HUES6 (cell line): ENCODE measurements at regions not wholly inside any gene's neighbourhood (a gene's known extent, or its start where the extent isn't known, plus 50 kb on each side); places are given as distances from the start of the nearest gene placed in this dataset.

Experiments used
- H3K27ac ChIP-seq: 2 replicates; pipeline ENCODE4 v1.7.0; 2013; ENCODE audit warnings: low read depth, mild to moderate bottlenecking, low read length, inconsistent platforms
- H3K27me3 ChIP-seq: 2 replicates; pipeline ENCODE4 v1.6.1; 2013; ENCODE audit warnings: low read length; ENCODE audit not compliant: control insufficient read depth, insufficient read depth
- H3K36me3 ChIP-seq: 2 replicates; pipeline ENCODE4 v1.6.1; 2013; ENCODE audit warnings: low read length; ENCODE audit not compliant: control insufficient read depth, insufficient read depth
- H3K4me1 ChIP-seq: 2 replicates; pipeline ENCODE4 v1.6.1; 2013; ENCODE audit warnings: low read length; ENCODE audit not compliant: control insufficient read depth, insufficient read depth
- H3K4me3 ChIP-seq: 2 replicates; pipeline ENCODE4 v1.5.1; 2013; ENCODE audit warnings: low read depth, low read length
- H3K9ac ChIP-seq: one replicate; pipeline ENCODE4 v1.6.1; 2013; ENCODE audit warnings: mild to moderate bottlenecking, low read length
- H3K9me3 ChIP-seq: 2 replicates; pipeline ENCODE4 v1.6.1; 2013; ENCODE audit warnings: low read depth, low read length; ENCODE audit not compliant: control insufficient read depth, insufficient read depth

- Histone ChIP-seq H3K9ac (no peak overlapping the region), H3K27me3 (no peaks in the 10 kb centered on the region), H3K4me3 (no peak overlapping the region), H3K4me1 (no peaks in the 10 kb centered on the region), H3K27ac (no peak overlapping the region), H3K9me3 (no peaks in the 10 kb centered on the region), H3K36me3 (no peaks in the 10 kb centered on the region)
These were observed 344.4 kb upstream of the PROX1 start for GRCh38 chr1:213643360-213643759.

GRCh38 chr1:213647864-213648650 is 339.7 kb upstream of the PROX1 start:
- H3K9ac ChIP-seq, result no peak overlapping the region
- no peak overlapping the region for H3K27ac ChIP-seq
- H3K4me1 ChIP-seq, result no peaks in the 10 kb centered on the region; the same call in 1 of the 2 replicates
- no peaks in the 10 kb centered on the region for H3K9me3 ChIP-seq
- no peak overlapping the region for H3K4me3 ChIP-seq
- H3K36me3 ChIP-seq, result no peaks in the 10 kb centered on the region
- H3K27me3 ChIP-seq, result no peaks in the 10 kb centered on the region

DNA sequence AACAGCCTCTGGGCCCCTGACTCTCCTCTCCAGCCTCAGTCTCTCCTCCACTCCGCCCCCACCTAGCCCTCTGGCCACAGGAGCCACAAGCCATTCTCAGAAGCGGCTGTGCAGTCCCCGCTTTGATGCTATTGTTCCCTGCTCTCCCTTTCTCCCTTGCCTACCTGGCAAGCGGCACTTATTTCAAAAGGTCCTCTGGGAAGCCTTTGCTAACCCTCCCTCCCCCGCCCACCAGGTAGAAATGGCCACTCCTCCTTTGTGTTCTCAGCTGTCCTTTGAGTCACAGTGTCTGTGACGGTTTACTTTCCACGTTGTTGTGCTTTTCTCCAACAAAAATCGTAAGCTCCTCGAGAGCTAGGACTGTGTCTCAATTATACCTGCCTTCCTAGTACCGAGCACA is 338.4 kb upstream of the PROX1 start:
- H3K27me3 ChIP-seq, result no peaks in the 10 kb centered on the region
- H3K4me3 ChIP-seq, result no peak overlapping the region
- no peaks in the 10 kb centered on the region for H3K36me3 ChIP-seq
- H3K9ac ChIP-seq, result no peak overlapping the region
- H3K4me1 ChIP-seq, result no peaks in the 10 kb centered on the region; the same call in 1 of the 2 replicates
- no peaks in the 10 kb centered on the region for H3K9me3 ChIP-seq
- no peak overlapping the region for H3K27ac ChIP-seq

GRCh38 chr1:213650603-213651002 is 337.2 kb upstream of the PROX1 start:
- Histone ChIP-seq H3K27ac (no peak overlapping the region), H3K4me3 (no peak overlapping the region)

GRCh38 chr1:213651077-213651476 is 336.7 kb upstream of the PROX1 start:
- Histone ChIP-seq H3K36me3 (no peaks in the 10 kb centered on the region), H3K9ac (no peak overlapping the region), H3K27ac (no peak overlapping the region), H3K9me3 (no peaks in the 10 kb centered on the region), H3K4me1 (no peaks in the 10 kb centered on the region; the same call in 1 of the 2 replicates), H3K27me3 (no peaks in the 10 kb centered on the region), H3K4me3 (no peak overlapping the region)

More at GRCh38 chr1:213650603-213651002, 337.2 kb upstream of the PROX1 start:
- H3K36me3 ChIP-seq, result no peaks in the 10 kb centered on the region
- H3K9ac ChIP-seq, result no peak overlapping the region
- no peaks in the 10 kb centered on the region for H3K27me3 ChIP-seq
- no peaks in the 10 kb centered on the region; the same call in 1 of the 2 replicates for H3K4me1 ChIP-seq
- no peaks in the 10 kb centered on the region for H3K9me3 ChIP-seq

GRCh38 chr1:213652109-213652508 is 335.7 kb upstream of the PROX1 start:
- Histone ChIP-seq H3K4me3 (no peak overlapping the region), H3K27ac (no peak overlapping the region), H3K9ac (no peak overlapping the region), H3K36me3 (no peaks in the 10 kb centered on the region), H3K9me3 (no peaks in the 10 kb centered on the region), H3K4me1 (peaks cover 3% of the 10 kb centered on the region; the same call in 1 of the 2 replicates), H3K27me3 (no peaks in the 10 kb centered on the region)

- Histone ChIP-seq H3K9me3 (no peaks in the 10 kb centered on the region), H3K27ac (no peak overlapping the region), H3K4me3 (no peak overlapping the region), H3K9ac (no peak overlapping the region), H3K36me3 (no peaks in the 10 kb centered on the region), H3K27me3 (no peaks in the 10 kb centered on the region), H3K4me1 (peaks cover 10% of the 10 kb centered on the region; the same call in 1 of the 2 replicates)
These were observed 331.7 kb upstream of the PROX1 start for GRCh38 chr1:213656039-213656438.

DNA sequence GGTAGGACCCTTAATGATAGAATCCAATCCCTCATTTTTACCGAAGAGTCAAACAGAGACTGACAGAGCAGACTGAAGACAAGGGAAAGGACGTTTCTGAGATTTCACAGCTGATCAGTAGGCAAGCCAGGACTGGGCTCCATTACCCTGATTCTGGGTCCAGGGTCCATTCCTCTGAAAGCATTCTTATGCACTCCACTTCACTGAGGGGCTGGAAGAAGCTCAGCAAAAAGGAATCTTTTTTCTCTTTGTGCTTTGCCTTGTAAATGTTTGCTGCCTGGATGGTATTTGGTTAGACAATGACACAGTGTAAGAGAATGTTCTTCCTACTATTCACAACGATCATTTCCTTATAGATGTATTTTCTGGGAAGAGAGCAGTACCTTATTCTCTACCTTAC is 331.3 kb upstream of the PROX1 start:
- peaks cover 10% of the 10 kb centered on the region; the same call in 1 of the 2 replicates for H3K4me1 ChIP-seq
- H3K36me3 ChIP-seq, result no peaks in the 10 kb centered on the region
- no peak overlapping the region for H3K9ac ChIP-seq
- H3K9me3 ChIP-seq, result no peaks in the 10 kb centered on the region
- no peak overlapping the region for H3K4me3 ChIP-seq
- H3K27ac ChIP-seq, result no peak overlapping the region
- no peaks in the 10 kb centered on the region for H3K27me3 ChIP-seq

DNA sequence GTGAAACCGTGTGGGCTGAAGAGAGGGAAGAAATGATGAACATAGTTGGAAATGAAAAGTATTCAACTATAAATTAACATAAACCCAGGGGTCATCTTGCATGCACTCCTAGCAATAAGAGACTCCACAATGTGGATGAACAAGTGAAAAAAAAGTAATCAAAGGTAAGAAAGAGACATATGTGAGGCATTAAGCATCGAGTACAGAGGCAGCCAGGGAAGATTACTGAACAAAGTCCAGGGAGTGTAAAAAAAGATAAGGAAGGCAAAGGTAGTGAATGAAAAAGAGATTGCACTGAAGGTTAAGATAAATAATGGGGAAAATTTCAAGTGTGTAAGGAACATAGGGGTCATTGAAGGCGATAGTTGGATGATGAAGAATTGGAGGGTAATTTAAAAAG is 330.8 kb upstream of the PROX1 start:
- Histone ChIP-seq H3K9me3 (no peaks in the 10 kb centered on the region), H3K4me1 (peaks cover 10% of the 10 kb centered on the region; the same call in 1 of the 2 replicates), H3K4me3 (no peak overlapping the region), H3K27me3 (no peaks in the 10 kb centered on the region), H3K27ac (no peak overlapping the region), H3K36me3 (no peaks in the 10 kb centered on the region), H3K9ac (no peak overlapping the region)

DNA sequence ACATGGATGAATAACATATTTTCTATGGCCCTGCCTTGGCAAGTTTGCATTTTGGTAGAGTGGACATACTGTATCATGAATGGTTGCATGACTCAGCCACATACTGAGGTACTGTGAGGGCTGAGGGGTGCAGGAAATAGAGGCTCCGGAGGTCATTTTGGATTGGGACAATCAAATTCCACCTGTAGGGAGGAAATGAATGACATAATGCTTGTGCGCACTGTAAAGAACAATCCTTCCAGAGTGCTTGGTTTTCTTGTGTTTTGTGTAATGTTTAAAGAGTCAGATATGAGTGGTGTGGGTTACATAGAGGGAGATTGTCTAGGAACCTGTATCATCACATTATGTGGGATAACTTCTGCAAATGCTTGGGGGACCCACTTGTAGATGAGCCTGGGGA is 329.9 kb upstream of the PROX1 start:
- Histone ChIP-seq H3K4me3 (no peak overlapping the region), H3K27me3 (no peaks in the 10 kb centered on the region), H3K9me3 (no peaks in the 10 kb centered on the region), H3K27ac (no peak overlapping the region), H3K4me1 (peaks cover 10% of the 10 kb centered on the region; the same call in 1 of the 2 replicates), H3K36me3 (no peaks in the 10 kb centered on the region), H3K9ac (no peak overlapping the region)

DNA sequence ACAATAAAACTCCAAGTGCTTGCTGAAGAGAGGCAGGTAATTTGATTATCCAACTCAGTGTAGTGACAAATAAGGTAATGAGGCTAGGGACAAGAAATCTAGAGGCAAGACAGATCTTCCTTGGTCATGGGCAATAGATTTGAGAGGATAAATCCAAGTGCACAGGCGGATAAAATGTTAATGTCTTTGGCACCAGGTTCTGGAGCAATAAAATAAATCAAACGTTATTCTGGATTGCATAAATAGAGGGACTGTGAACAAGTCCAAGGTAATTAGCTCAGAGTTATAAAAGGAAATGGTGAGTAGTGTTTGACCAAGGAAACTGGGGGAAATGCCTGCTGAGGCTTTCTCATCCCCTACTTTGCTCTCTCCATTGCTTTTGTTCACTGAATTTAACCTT is 329.3 kb upstream of the PROX1 start:
- Histone ChIP-seq H3K4me3 (no peak overlapping the region), H3K36me3 (no peaks in the 10 kb centered on the region), H3K27me3 (no peaks in the 10 kb centered on the region), H3K27ac (no peak overlapping the region), H3K9me3 (no peaks in the 10 kb centered on the region), H3K9ac (no peak overlapping the region), H3K4me1 (peaks cover 10% of the 10 kb centered on the region; the same call in 1 of the 2 replicates)
